Endodermal cell (in vitro differentiated cells): ENCODE measurements at regions not wholly inside any gene's neighbourhood (a gene's known extent, or its start where the extent isn't known, plus 50 kb on each side); places are given as distances from the start of the nearest gene placed in this dataset.

Experiments used
- DNase-seq: peaks from one replicate; pipeline ENCODE4 v3.0.0-alpha.2; 2017
- H3K27ac ChIP-seq: 2 replicates; pipeline ENCODE4 v1.5.1; 2013; ENCODE audit warnings: mild to moderate bottlenecking, low read depth, low read length, moderate library complexity
- H3K27me3 ChIP-seq: 2 replicates; pipeline ENCODE4 v1.6.1; 2013; ENCODE audit warnings: mild to moderate bottlenecking, low read length, moderate library complexity; ENCODE audit not compliant: insufficient read depth, control insufficient read depth, poor library complexity, severe bottlenecking
- H3K36me3 ChIP-seq: 2 replicates; pipeline ENCODE4 v1.7.0; 2013; ENCODE audit warnings: mild to moderate bottlenecking, low read length, moderate library complexity; ENCODE audit not compliant: control insufficient read depth, insufficient read depth
- H3K4me1 ChIP-seq: one replicate; pipeline ENCODE4 v1.7.0; 2013; ENCODE audit warnings: low read length; ENCODE audit not compliant: control insufficient read depth, insufficient read depth
- H3K4me3 ChIP-seq: 2 replicates; pipeline ENCODE4 v1.5.1; 2013; ENCODE audit warnings: mild to moderate bottlenecking, low read length, moderate library complexity
- H3K9ac ChIP-seq: 2 replicates; pipeline ENCODE4 v1.6.1; 2013; ENCODE audit warnings: mild to moderate bottlenecking, low read length, moderate library complexity; ENCODE audit not compliant: poor library complexity, severe bottlenecking; ENCODE audit errors: extremely low read depth
- H3K9me3 ChIP-seq: 2 replicates; pipeline ENCODE4 v1.6.1; 2013; ENCODE audit warnings: mild to moderate bottlenecking, low read length, moderate library complexity; ENCODE audit not compliant: control insufficient read depth
- H3K27ac Mint-ChIP-seq: 2 replicates; pipeline ENCODE4 v1.8.0; 2020; ENCODE audit warnings: mixed read lengths
- H3K27me3 Mint-ChIP-seq: 2 replicates; pipeline ENCODE4 v1.8.0; 2021; ENCODE audit warnings: mild to moderate bottlenecking, mixed read lengths; ENCODE audit not compliant: insufficient read depth
- H3K36me3 Mint-ChIP-seq: 2 replicates; pipeline ENCODE4 v1.8.0; 2020; ENCODE audit warnings: low read depth, mixed read lengths
- H3K4me1 Mint-ChIP-seq: 2 replicates; pipeline ENCODE4 v1.8.0; 2020; ENCODE audit warnings: mixed read lengths
- H3K4me3 Mint-ChIP-seq: 2 replicates; pipeline ENCODE4 v1.8.0; 2020; ENCODE audit warnings: mild to moderate bottlenecking, moderate library complexity, mixed read lengths
- H3K9me3 Mint-ChIP-seq: 2 replicates; pipeline ENCODE4 v1.8.0; 2020; ENCODE audit warnings: mild to moderate bottlenecking, mixed read lengths
- WGBS, 2 experiments: methylation state at CpG; one replicate each; pipeline versions ENCODE4 v1.1.5 to v1.1.7; 2013; ENCODE audit warnings: missing lambda C conversion rate in 2 of 2, mixed read lengths in 1 of 2; ENCODE audit not compliant: insufficient coverage in 1 of 2, insufficient read length in 1 of 2; 5-methylcytosine and 5-hydroxymethylcytosine counted together
- TF ChIP-seq, protein P1 (sequence below): fragments of 200-600 bp; sonication (generic); conservative IDR thresholded peaks from 2 replicates; pipeline ENCODE4 v1.5.0; 2021; ENCODE audit warnings: antibody characterized with exemption, mild to moderate bottlenecking

DNA sequence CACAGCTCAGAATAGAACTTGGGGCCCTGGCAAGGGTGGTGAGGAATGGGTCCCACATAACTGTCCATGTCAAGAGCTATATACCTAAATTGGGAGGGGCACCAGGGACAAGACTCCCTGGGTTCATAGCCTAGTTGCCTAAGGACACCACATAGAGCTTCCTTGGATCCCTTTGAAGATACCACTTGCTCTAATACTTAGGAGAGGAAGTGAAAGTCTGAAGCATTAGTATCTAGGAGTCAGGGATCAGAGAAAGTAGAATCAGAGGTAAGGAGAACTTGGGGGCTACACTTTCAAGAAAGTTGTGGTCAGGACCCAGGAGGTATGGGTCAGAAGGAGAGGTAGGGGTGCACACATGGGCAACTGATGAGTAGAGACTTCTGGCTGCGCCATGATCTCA lies 318.2 kb upstream of the SLC39A10 start:
- Histone ChIP-seq H3K4me3 (no peak overlapping the region), H3K27ac (no peak overlapping the region), H3K4me1 (no peaks in the 10 kb centered on the region), H3K9ac (no peak overlapping the region), H3K9me3 (no peaks in the 10 kb centered on the region), H3K36me3 (no peaks in the 10 kb centered on the region), H3K27me3 (no peaks in the 10 kb centered on the region)
- no peak overlapping the region for H3K27ac Mint-ChIP-seq
- H3K27me3 Mint-ChIP-seq, result no peaks in the 10 kb centered on the region
- no peaks in the 10 kb centered on the region for H3K9me3 Mint-ChIP-seq
- TF ChIP-seq, protein P1, sequence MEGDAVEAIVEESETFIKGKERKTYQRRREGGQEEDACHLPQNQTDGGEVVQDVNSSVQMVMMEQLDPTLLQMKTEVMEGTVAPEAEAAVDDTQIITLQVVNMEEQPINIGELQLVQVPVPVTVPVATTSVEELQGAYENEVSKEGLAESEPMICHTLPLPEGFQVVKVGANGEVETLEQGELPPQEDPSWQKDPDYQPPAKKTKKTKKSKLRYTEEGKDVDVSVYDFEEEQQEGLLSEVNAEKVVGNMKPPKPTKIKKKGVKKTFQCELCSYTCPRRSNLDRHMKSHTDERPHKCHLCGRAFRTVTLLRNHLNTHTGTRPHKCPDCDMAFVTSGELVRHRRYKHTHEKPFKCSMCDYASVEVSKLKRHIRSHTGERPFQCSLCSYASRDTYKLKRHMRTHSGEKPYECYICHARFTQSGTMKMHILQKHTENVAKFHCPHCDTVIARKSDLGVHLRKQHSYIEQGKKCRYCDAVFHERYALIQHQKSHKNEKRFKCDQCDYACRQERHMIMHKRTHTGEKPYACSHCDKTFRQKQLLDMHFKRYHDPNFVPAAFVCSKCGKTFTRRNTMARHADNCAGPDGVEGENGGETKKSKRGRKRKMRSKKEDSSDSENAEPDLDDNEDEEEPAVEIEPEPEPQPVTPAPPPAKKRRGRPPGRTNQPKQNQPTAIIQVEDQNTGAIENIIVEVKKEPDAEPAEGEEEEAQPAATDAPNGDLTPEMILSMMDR, result no peak
- H3K4me3 Mint-ChIP-seq, result no peak overlapping the region
- WGBS, 2 experiments, result 97% methylated on average over 1 of the region's 1 CpG; no CpG with 5 or more reads in 1 of the 2 experiments
- no peaks in the 10 kb centered on the region for H3K36me3 Mint-ChIP-seq
- no peaks in the 10 kb centered on the region for H3K4me1 Mint-ChIP-seq
- DNase-seq, result no peak

DNA sequence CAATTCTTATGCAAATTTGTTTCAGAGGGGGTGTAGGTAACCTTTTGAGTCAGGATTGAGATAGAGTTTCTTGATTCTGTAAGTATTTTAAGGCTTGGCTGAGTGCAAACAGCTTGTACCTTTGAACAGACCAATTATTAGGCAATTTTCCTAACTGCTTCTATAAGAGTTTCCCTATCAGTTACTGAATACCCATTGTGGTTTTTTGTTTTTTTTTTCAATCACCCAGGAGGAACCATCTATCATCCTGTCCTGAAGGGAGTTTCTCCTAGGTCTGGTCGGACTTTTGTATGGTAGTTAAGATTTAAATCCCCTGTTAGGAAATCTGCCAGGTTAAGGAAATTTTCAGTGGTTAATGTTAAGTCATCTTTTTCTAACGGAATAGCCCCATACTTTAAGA lies 319.4 kb upstream of the SLC39A10 start:
- H3K27me3 ChIP-seq, result no peaks in the 10 kb centered on the region
- no peaks in the 10 kb centered on the region for H3K36me3 Mint-ChIP-seq
- no peak overlapping the region for H3K4me3 ChIP-seq
- H3K4me1 Mint-ChIP-seq, result no peaks in the 10 kb centered on the region
- no peaks in the 10 kb centered on the region for H3K9me3 Mint-ChIP-seq
- no peak overlapping the region for H3K27ac Mint-ChIP-seq
- no peak overlapping the region for H3K9ac ChIP-seq
- WGBS, 2 experiments, result 83 to 93% methylated on average over 1 to 2 of the region's 2 CpGs
- no peaks in the 10 kb centered on the region for H3K36me3 ChIP-seq
- H3K27me3 Mint-ChIP-seq, result no peaks in the 10 kb centered on the region
- no peak for DNase-seq
- no peak overlapping the region for H3K4me3 Mint-ChIP-seq
- H3K4me1 ChIP-seq, result no peaks in the 10 kb centered on the region
- no peak overlapping the region for H3K27ac ChIP-seq
- H3K9me3 ChIP-seq, result no peaks in the 10 kb centered on the region
- TF ChIP-seq, protein P1, result no peak

DNA sequence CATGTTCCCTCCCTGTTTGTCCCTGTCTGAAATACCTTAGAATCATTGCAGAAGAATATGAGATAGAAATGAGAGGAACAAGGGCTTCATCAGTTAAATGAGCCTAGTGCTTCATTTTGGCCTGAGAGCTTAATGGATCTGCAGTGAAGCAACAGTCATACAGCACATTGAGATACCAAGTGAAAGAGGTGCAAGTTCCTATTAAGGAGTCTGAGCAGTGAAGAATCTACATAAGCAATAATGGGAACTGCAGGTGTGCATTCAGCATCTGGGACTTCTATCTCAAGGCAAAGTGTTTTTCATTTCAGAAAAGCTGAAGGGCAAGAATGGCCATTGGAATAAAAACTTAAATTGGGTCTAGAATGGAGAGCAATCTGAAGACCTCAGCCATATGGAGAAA lies 323.2 kb upstream of the SLC39A10 start:
- no peaks in the 10 kb centered on the region for H3K36me3 Mint-ChIP-seq

More for the DNA sequence above, 323.2 kb upstream of the SLC39A10 start:
- Mint-ChIP-seq H3K27ac (no peak overlapping the region), H3K4me3 (no peak overlapping the region), H3K9me3 (peaks cover 3% of the 10 kb centered on the region), H3K4me1 (no peaks in the 10 kb centered on the region), H3K27me3 (peaks cover 2% of the 10 kb centered on the region)
- Histone ChIP-seq H3K9ac (no peak overlapping the region), H3K27me3 (no peaks in the 10 kb centered on the region), H3K4me1 (no peaks in the 10 kb centered on the region), H3K4me3 (no peak overlapping the region), H3K27ac (no peak overlapping the region), H3K36me3 (no peaks in the 10 kb centered on the region), H3K9me3 (no peaks in the 10 kb centered on the region)
- TF ChIP-seq, protein P1, result no peak
- no peak for DNase-seq
